HG03280 (cell line): ENCODE measurements at regions not wholly inside any gene's neighbourhood (a gene's known extent, or its start where the extent isn't known, plus 50 kb on each side); places are given as distances from the start of the nearest gene placed in this dataset.
"Not testable (repeated sequence)": the region's sequence is repeated elsewhere in the genome, so short reads cannot be mapped to it uniquely, and the experiment has no call there.

Source experiments
- ATAC-seq: cut with Tn5 transposase; IDR thresholded peaks from one replicate; pipeline ENCODE4 v1.9.1; 2021; ENCODE audit warnings: mild to moderate bottlenecking, moderate library complexity; ENCODE audit not compliant: unreplicated experiment

DNA sequence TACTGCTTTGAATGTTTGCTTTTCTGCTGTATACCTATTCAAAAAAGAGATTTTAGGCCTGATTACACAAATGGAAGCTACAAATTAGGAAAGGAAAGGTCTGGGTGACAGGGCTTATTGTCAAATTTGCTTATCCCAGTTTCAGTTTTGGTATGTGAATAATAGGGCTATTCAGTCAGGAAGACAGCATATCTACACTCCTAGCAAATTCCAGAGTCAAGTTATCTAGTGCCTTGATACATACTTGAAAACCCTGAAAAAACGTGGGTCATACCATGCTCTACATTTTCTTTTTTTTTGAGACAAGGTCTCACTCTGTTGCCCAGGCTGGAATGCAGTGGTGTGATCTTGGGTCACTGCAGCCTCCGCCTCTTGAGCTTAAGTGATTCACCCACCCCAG, 59.2 kb upstream of the CCDC180 start:
- not testable (repeated sequence) for ATAC-seq

DNA sequence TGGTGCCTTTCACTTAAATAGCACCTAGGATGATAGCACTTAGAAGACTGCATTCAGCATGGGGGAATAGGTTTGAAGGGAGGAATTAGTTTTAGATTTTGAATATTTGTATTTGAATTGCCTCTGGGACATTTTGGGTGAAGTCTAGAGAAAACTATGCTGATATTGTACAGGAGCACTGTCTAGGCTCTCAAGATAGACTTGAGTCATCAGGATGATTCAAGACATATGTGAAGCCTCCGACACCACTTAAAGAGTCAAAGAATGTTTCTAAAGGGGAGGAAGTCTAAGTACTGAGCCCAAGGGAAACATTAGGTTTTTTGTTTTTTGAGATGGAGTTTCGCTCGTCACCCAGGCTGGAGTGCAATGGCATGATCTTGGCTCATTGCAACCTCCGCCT, 63.9 kb upstream of the CCDC180 start:
- ATAC-seq: no peak

DNA sequence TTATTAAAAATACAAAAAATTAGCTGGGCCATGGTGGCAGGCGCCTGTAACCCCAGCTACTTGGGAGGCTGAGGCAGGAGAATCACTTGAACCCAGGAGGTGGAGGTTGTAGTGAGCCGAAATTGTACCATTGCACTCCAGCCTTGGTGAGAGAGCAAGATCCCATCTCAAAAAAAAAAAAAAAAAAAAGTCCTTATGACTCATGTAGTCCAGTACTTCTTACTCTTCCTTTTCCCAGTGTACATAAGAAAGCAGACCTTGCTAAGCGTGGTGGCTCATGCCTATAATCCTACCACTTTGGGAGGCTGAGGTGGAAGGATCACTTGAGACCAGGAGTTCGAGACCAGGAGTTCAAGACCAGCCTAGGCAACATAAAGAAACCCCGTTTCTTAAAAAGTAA, 66.0 kb upstream of the CCDC180 start:
- not testable (repeated sequence) for ATAC-seq

DNA sequence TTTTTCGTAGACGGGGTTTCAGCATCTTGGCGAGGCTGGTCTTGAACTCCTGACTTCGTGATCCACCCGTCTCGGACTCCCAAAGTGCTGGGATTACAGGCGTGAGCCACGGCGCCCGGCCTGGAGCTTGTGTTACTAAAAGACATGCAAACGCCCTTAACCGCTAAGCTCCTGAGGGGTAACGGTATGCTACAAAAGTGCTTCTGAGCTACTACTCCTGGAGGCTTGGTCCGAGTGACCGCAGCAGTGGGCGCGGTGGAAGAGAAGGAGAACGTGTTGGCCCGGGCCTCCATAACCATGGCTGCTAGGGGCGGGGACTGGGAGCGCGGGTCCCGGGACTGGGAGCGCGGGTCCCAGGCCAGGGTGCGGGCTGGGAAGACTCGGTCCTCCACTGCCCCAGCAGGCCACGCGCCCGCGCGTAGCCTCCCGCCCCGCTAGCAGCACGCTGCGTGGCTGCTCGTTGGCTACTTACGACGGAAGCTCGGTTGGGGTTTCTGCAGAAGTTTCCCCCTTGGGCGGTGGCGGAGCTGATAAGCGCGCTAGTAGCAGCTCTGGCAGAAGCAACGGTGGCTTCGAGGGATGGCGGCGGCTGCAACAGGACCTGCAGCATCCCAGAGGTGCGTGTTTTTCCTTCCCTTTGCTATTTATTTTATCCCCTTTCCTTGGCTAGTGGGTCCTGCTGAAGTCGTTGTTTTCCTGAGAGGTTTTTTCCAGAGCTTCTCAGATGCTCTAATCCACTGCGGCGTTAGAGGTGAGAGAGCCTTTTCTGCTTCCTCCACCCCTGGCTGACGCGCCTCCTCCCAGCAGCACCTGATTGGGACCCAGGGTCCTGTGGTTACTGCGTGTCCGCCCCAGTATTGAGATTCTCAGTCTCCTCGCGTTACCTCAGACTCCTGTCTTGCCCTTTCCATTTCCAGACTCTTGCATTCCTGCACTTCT, 69.2 kb upstream of the CCDC180 start:
- peak; percentile 79 for ATAC-seq

DNA sequence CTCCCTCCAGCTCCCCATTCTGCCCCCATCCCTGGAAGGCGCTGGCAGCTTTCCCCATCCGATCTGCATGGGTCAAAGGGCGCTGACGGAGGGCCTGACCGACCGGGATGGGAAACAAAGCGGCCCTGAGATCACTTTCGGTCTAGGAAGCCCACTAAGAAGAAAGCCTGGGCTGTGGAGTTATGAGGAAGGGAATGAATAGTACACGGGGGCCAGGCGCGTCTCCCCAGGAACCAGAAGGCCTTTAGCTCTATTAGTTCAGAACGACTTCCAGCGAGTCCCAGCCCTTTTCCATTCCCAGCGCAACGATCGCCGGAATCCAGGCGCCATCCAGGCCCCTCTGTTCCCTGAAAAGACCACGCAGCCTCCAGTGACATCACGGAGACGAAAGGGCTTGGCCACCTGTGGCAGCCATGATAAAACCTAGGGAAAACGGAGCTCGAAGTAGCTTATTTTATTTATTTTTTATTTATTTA, 70.1 kb upstream of the CCDC180 start:
- ATAC-seq: no peak

DNA sequence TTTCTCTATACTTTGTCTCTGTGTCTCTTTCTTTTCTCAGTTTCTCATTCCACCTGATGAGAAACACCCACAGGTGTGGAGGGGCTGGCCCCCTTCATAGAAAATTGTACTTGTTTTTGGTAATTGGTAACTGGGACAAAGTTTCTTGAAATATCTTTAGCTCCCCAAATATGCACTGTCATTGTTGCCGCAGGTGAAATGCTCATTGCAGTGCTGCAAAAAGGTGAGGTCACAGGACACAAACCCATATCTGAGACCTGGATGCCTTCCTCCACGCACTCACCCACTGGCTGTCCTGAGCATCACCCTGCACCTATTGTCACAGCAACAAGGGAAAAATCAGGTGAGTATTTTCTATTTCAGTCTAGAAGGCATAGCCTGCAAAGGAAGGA, 74.5 kb upstream of the CCDC180 start:
- ATAC-seq: not testable (repeated sequence)

DNA sequence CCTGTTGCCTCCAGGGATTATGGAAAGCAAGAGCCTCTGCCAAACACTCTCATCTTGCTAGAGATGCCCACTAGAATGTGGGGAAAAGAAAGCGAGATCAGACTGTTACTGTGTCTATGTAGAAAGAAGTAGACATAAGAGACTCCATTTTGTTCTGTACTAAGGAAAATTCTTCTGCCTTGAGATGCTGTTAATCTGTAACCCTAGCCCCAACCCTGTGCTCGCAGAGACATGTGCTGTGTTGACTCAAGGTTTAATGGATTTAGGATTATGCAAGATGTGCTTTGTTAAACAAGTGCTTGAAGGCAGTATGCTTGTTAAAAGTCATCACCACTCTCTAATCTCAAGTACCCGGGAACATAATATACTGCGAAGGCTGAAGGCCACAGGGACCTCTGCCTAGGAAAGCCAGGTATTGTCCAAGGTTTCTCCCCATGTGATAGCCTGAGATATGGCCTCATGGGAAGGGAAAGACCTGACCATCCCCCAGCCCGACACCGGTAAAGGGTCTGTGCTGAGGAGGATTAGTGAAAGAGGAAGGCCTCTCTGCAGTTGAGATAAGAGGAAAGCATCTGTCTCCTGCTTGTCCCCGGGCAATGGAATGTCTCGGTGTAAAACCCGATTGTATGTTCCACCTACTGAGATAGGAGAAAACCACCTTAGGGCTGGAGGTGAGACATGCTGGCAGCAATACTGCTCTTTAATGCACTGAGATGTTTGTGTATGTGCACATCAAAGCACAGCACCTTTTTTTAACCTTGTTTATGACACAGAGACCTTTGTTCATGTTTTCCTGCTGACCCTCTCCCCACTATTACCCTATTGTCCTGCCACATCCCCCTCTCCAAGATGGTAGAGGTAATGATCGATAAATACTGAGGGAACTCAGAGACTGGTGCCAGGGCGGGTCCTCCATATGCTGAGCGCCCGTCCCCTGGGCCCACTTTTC, 75.1 kb upstream of the CCDC180 start:
- not testable (repeated sequence) for ATAC-seq

DNA sequence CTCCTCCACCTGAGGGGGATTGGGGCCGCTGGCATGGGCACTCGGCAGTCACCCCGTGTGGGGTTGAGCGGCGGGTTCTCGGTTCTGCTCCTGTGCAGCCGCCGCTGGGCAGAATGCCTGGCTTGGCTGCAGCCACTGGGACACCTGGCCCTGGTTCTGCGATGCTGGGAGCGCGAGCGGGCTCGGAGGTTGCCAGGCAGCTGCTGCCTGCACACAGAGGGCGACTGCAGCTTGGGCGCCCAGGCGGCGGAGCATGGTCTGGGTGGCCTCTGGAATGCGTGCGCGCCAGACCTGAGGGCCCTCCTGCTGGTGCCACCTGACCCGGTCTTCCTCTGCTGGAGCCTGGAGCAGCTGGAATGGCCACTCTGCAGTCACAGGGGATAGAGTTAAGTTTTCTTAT, 85.1 kb upstream of the CCDC180 start:
- not testable (repeated sequence) for ATAC-seq

DNA sequence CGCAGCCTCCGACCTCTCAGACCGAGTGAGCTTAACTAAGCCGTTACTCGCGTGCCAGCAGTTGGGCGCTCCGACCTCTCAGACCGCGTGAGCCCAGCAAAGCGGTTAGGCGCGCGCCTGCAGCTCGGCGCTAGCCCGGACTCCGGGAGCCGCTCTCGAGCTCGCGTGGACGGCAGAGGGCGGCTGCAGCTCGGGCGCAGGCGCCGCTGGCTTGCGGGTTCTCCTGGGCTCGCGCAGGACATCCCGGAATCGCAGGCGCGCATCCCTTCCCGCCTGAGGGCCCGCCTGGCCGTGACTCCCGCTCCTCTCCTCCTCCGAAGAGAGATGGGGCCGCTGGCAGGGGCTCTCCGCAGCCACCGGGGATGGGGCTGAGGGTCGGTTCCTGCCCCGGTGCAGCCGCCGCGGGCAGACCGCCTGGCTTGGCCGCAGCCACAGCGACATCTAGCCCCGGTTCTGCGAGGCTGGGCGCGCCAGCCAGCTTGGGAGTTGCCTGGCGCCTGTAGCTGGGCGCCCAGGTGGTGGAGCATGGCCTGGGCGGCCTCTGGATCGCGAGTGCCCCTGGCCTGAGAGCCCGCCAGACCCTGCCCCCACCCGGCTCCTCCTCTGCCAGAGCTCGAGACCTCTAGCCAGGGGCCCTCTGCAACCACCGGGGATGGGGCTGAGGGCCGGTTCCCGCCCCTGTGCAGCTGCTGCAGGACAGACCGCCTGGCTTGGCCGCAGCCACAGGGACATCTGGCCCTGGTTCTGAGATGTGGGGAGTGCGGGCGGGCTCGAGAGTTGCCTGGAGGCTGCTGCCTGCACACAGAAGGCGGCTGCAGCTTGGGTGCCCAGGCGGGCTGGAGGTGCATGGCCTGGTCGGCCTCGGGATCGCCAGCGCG, 85.7 kb upstream of the CCDC180 start:
- ATAC-seq: not testable (repeated sequence)

DNA sequence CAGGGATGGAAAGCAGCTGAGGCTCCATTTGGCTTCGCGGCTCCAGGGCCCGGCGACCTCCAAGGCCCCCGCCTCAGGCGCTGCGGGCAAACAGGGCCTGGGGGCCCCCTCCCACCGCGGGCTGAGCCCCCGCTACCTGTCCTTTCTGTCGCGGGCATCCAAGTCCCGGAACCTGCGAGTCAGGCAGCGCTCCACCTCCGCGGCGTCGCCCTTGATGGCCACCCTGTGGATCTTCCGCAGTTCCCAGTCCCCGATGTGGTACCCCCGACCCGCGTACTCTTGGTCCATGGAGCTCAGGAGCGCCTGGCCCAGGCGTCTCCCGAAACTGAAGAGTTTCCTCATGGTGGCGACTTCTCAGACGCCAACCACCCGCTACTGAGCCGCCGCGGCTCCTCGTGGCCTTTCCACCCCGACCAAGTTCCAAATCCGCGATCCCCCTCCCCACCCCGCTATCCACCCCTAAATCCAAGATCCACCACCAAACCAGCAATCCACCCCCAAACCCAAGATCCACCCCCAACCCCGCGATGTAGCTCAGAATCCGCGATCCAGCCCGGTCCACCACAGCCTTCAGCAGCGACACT, 86.5 kb upstream of the CCDC180 start:
- no peak for ATAC-seq

DNA sequence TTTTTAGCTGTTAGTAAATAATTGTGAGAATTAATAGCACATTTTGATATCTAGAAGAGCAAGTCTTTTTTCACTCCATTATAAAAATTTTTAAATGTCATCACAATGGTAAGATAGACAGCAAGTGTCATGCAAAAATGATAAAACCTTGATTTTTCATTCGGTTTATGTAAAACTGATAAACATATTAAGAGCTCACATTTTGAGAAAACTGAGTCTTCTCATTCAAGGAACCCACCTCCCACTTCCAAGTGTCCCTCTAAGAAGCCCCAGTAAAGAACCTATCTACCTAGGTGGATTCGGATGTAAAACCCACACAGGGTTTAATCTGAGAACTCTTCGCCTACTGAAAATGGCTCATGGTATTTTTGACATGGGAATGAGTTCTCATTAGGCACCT, 87.1 kb upstream of the CCDC180 start:
- not testable (repeated sequence) for ATAC-seq

DNA sequence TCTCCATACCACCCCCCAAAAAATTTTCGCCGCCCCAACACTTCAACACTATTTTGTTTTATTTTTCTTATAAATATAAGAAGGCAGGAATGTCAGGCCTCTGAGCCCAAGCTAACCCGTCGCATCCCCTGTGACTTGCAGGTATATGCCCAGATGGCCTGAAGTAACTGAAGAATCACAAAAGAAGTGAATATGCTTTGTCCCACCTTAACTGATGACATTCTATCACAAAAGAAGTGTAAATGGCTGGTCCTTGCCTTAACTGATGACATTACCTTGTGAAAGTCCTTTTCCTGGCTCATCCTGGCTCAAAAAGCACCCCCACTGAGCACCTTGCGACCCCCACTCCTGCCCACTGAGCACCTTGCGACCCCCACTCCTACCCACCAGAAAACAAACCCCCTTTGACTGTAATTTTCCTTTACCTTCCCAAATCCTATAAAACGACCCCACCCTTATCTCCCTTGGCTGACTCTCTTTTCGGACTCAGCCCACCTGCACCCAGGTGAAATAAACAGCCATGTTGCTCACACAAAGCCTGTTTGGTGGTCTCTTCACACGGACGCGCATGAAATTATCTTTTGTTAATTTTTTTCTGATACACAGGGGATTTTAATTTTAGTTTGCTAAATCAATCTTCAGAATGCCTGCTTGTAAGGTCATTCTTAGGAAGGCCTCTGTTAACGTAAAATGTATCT, 87.9 kb upstream of the CCDC180 start:
- not testable (repeated sequence) for ATAC-seq

DNA sequence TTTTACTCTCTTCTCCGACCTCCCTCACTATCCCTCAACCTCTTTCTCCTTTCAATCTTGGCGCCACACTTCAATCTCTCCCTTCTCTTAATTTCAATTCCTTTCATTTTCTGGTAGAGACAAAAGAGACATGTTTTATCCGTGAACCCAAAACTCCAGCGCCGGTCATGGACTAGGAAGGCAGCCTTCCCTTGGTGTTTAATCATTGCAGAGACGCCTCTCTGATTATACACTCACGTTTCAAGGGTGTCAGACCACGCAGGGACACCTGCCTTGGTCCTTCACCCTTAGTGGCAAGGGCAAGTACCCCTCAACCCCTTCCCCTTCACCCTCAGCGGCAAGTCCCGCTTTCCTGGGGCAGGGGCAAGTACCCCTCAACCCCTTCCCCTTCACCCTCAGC, 92.3 kb upstream of the CCDC180 start:
- ATAC-seq: not testable (repeated sequence)

DNA sequence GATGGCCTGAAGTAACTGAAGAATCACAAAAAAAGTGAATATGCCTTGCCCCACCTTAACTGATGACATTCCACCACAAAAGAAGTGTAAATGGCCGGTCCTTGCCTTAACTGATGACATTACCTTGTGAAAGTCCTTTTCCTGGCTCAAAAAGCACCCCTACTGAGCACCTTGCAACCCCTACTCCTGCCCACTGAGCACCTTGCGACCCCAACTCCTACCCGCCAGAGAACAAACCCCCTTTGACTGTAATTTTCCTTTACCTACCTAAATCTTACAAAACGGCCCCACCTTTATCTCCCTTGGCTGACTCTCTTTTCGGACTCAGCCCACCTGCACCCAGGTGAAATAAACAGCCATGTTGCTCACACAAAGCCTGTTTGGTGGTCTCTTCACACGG, 92.9 kb upstream of the CCDC180 start:
- not testable (repeated sequence) for ATAC-seq

DNA sequence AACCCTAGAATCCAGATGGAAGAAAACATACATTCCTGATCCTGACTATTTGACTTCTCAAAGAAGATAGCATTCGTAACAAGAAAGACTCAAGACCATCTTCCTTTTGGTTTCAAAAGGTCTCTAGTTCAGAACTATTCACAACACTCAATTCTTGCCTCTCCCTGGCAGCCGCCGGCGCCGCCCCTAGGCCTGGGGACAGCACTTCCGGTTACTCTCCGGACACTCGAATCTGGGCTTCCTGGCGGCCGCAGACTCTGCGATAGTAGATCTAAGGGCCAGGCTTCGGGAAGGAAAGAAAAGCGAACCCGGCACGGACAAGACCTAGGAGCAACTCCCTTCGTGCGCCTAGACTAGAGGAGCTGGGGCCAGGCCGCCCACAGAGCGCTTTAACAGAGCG, 107.8 kb upstream of the CCDC180 start:
- not testable (repeated sequence) for ATAC-seq

DNA sequence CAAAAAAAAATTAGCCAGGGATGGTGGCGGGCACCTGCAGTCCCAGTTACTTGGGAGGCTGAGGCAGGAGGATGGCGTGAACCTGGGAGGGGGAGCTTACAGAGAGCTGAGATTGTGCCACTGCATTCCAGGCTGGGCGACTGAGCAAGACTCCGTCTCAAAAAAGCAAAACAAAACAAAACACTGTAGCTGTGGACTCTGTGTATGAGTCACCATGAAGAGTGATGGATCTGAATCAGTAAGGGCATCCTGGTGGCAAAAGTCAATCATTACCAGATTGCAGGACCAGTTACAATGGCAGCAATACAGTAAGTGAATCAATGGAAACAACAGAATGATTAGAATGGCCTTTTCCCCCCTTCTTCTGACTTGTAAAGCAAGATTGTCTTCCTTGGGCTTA, 113.7 kb upstream of the CCDC180 start:
- not testable (repeated sequence) for ATAC-seq

DNA sequence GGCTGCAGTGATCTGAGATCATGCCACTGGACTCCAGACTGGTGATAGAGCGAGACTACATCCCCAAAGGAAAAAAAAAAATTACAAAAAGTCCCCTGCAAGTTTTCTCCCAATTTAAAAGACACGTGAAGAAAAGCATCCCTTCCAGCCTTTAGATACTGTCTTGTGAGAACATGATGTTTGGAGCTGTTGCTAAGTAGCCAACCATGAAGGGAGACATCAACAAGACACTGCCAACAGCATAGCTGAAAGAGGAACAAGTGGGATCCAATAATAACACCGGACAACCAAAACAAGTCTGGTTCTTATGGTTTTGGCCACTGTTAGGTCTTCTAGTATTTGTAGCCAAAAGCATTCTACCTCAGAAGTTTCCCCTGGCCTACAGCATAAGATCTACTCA, 118.9 kb upstream of the CCDC180 start:
- ATAC-seq: no peak

DNA sequence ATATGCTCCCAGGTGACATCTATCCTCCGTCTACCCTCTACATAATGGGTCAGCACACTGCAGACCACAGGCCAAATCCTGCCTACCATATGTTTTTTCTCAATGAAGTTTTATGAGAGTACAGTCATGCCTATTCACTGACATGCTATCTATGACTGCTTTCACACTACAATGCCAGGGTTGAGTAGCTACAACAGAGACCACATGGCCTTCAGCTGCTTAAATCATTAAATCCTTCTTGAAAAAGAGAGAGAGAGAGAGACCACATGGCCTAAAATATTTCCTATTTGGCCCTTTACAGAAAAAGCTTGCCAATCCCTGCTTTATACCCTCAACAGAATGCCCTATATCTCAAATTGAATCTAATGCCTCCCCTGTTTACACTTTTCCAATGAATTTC, 119.8 kb upstream of the CCDC180 start:
- not testable (repeated sequence) for ATAC-seq

DNA sequence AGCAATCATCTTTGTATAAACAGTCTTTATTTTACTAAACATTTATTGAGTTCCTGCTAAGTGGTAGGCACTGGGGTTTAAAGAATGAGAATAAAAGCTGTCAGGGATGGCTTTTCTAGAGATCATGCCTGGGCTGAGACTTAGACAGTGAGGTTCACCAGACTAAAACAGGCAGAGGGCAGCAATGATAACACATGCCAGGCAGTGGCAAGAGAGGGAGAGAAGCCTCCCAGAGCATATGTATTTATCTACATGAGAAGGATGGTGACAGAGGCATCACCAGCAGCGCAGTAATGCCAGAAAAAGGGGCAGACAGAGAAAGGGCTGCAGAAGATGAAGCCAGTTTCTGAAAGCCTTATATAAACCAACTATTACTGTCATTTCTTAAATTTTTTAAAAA, 121.0 kb upstream of the CCDC180 start:
- no peak for ATAC-seq
